ENCODE measurements at regions not wholly inside any gene's neighbourhood (a gene's known extent, or its start where the extent isn't known, plus 50 kb on each side); places are given as distances from the start of the nearest gene placed in this dataset.

DNA sequence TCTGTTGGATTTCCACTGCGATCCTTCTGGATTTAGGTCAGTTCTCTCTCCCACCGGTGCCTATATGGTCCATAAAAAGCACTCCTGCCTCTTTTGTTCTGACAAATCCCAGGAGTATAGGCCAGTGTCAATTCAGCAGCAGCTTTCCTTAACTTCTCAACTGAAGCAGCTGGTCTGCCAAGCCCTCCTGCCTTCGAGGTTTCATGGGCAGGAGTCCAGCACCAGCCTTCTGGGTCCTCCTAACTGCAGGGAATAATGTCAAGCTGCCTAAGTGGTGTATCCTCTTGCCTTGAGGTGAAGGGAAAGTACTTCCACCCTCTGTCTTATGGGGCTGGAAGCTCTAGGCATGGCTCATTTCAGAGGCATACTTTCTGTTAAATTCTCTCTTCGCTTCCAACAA is 149.4 kb upstream of the NCAM1 start:
- FAIRE-seq = no peak
- CTCF ChIA-PET = no interaction called here
- no TSS peak for BruUV-seq (replicated peaks)

DNA sequence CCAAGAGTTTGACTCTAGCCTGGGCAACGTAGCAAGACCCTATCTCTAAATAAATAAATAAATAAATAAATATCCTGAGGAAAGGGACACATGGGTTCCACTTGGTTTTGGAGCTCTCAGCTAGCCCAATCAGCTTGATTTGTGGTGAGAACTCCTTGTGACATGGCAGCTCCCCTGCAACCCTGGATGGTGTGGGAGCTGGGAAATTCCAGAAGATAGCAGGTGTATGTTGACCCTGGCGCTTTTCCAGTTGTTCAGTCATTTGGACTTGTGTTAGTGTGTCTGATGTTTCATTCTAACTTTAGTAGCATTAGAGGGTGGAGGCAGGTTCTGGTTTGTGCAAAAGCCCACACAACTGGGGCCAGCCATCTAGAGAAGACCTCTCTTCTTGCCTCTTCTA is 148.5 kb upstream of the NCAM1 start:
- ChIA-PET POLR2A (no interaction called here), CTCF (no interaction called here)
- DNase-seq (ENCODE audit: low read depth, low spot score) (no peak), FAIRE-seq (no peak)
- H3K9me3 ChIP-seq (replicated peaks; ENCODE audit: control insufficient read depth, insufficient read depth, low read length) = no peaks in the 10 kb centered on the region
- BruUV-seq (replicated peaks) = no TSS peak
- intact Hi-C loops (cut with micrococcal nuclease) = no loop called here
- no peak overlapping the region for H3K4me3 ChIP-seq (replicated peaks in 1 of 3; ENCODE audit: insufficient read depth in 1 of 3, low read depth in 1 of 3, low read length in 3 of 3)
- no peaks in the 10 kb centered on the region for H3K4me1 ChIP-seq (ENCODE audit: control insufficient read depth, extremely low read depth, insufficient read depth, low read length)
- H2AFZ ChIP-seq (ENCODE audit: low read depth, low read length) = no peak overlapping the region
- no peaks in the 10 kb centered on the region for H3K27me3 ChIP-seq (ENCODE audit: control insufficient read depth in 2 of 2, insufficient read depth in 2 of 2, low read length in 2 of 2)
- no peaks in the 10 kb centered on the region for H4K20me1 ChIP-seq (replicated peaks; ENCODE audit: control insufficient read depth, extremely low read depth, insufficient read depth, low read length)
- H3K27ac ChIP-seq (ENCODE audit: insufficient read depth, low read depth, low read length) = no peak overlapping the region
- no peaks in the 10 kb centered on the region for H3K36me3 ChIP-seq (ENCODE audit: control insufficient read depth in 2 of 2, extremely low read depth in 1 of 2, insufficient read depth in 2 of 2, low read length in 2 of 2)
- H3K9ac ChIP-seq (replicated peaks; ENCODE audit: extremely low read depth, insufficient read depth, low read length) = no peak overlapping the region
- dilution Hi-C loops (cut with MboI; ENCODE audit: extremely low pct_ligation_motif_present, low sequenced_read_pairs) = no loop called here
- H3K9me1 ChIP-seq (replicated peaks; ENCODE audit: control insufficient read depth, extremely low read depth, insufficient read depth, low read length) = no peaks in the 10 kb centered on the region
- no peaks in the 10 kb centered on the region for H3K79me2 ChIP-seq (ENCODE audit: control insufficient read depth, insufficient read depth, low read length)
- TF ChIP-seq JUN (IDR thresholded peaks at IDR 0.05; ENCODE audit: borderline replicate concordance, insufficient read depth, insufficient read length, low read depth) = no peak
- H3K4me2 ChIP-seq (ENCODE audit: insufficient read depth, low read length) = no peak overlapping the region

More for the DNA sequence above, 149.4 kb upstream of the NCAM1 start:
- DNase-seq (ENCODE audit: low read depth, low spot score) = no peak
- dilution Hi-C loops (cut with MboI; ENCODE audit: extremely low pct_ligation_motif_present, low sequenced_read_pairs) = no loop called here
- Histone ChIP-seq H3K9ac (replicated peaks; ENCODE audit: extremely low read depth, insufficient read depth, low read length) (no peak overlapping the region), H3K27ac (ENCODE audit: insufficient read depth, low read depth, low read length) (no peak overlapping the region), H3K4me3 (replicated peaks in 1 of 3; ENCODE audit: insufficient read depth in 1 of 3, low read depth in 1 of 3, low read length in 3 of 3) (no peak overlapping the region), H3K36me3 (ENCODE audit: control insufficient read depth in 2 of 2, extremely low read depth in 1 of 2, insufficient read depth in 2 of 2, low read length in 2 of 2) (no peaks in the 10 kb centered on the region), H3K4me1 (ENCODE audit: control insufficient read depth, extremely low read depth, insufficient read depth, low read length) (no peaks in the 10 kb centered on the region), H3K9me1 (replicated peaks; ENCODE audit: control insufficient read depth, extremely low read depth, insufficient read depth, low read length) (no peaks in the 10 kb centered on the region), H2AFZ (ENCODE audit: low read depth, low read length) (no peak overlapping the region), H3K27me3 (ENCODE audit: control insufficient read depth in 2 of 2, insufficient read depth in 2 of 2, low read length in 2 of 2) (no peaks in the 10 kb centered on the region), H3K4me2 (ENCODE audit: insufficient read depth, low read length) (no peak overlapping the region), H4K20me1 (replicated peaks; ENCODE audit: control insufficient read depth, extremely low read depth, insufficient read depth, low read length) (no peaks in the 10 kb centered on the region), H3K79me2 (ENCODE audit: control insufficient read depth, insufficient read depth, low read length) (no peaks in the 10 kb centered on the region), H3K9me3 (replicated peaks; ENCODE audit: control insufficient read depth, insufficient read depth, low read length) (no peaks in the 10 kb centered on the region)
- TF ChIP-seq MYC (IDR thresholded peaks at IDR 0.05; ENCODE audit: low read depth, low read length) = no peak
- TF ChIP-seq, protein P1, sequence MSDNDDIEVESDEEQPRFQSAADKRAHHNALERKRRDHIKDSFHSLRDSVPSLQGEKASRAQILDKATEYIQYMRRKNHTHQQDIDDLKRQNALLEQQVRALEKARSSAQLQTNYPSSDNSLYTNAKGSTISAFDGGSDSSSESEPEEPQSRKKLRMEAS (IDR thresholded peaks at IDR 0.05; ENCODE audit: insufficient read depth, insufficient read length) = no peak
- TF ChIP-seq POLR2A (IDR thresholded peaks at IDR 0.05; ENCODE audit: low read depth, low read length) = no peak
- TF ChIP-seq EZH2 (IDR thresholded peaks at IDR 0.05; ENCODE audit: borderline replicate concordance, low read depth, low read length, severe bottlenecking) = no peak
- no peak for TF ChIP-seq GATA2 (IDR thresholded peaks at IDR 0.05; ENCODE audit: insufficient read depth, insufficient read length, low read depth, low read length)
- intact Hi-C loops (cut with micrococcal nuclease) = no loop called here
- POLR2A ChIA-PET = no interaction called here
